IMR-90 (cell line): ENCODE measurements at regions not wholly inside any gene's neighbourhood (a gene's known extent, or its start where the extent isn't known, plus 50 kb on each side); places are given as distances from the start of the nearest gene placed in this dataset.

Source experiments
- ATAC-seq: fragments of 200-7000 bp; cut with Tn5 transposase; 2 replicates; pipeline ENCODE4 v1.9.1; 2020; ENCODE audit warnings: low read depth, mild to moderate bottlenecking, moderate library complexity
- BruUV-seq: library from RNA; stranded (reverse); fragments of 400-500 nt; replicated peaks from 2 replicates; lab custom pipeline; 2021; lab: Mats Ljungman, UMichigan
- CTCF ChIA-PET: fragments of 300-600 bp; formaldehyde crosslinking; extraction: SDS; loops from one replicate; lab custom pipeline; 2021; ENCODE audit warnings: antibody characterized with exemption; lab: Yijun Ruan, JAX
- POLR2A ChIA-PET: fragments of 300-600 bp; sonication (Branson Sonifier 250); formaldehyde crosslinking; loops from one replicate; lab custom pipeline; 2022; ENCODE audit warnings: antibody characterized with exemption; ENCODE audit not compliant: unreplicated experiment; lab: Charles Lee
- DNase-seq: peaks from one replicate; pipeline ENCODE4 v3.0.0; 2013
- H2AFZ ChIP-seq: replicated peaks from 2 replicates; pipeline ENCODE3; 2013; ENCODE audit warnings: low read length, mild to moderate bottlenecking; ENCODE audit not compliant: poor library complexity
- H2AK5ac ChIP-seq: 2 replicates; pipeline ENCODE4 v1.6.1; 2013; ENCODE audit warnings: low read depth, low read length, inconsistent platforms
- H2AK9ac ChIP-seq: replicated peaks from 2 replicates; pipeline ENCODE3; 2013; ENCODE audit warnings: mild to moderate bottlenecking, low read depth, low read length, moderate library complexity; ENCODE audit not compliant: poor library complexity
- H2BK120ac ChIP-seq: 2 replicates; pipeline ENCODE4 v1.6.1; 2013; ENCODE audit warnings: low read depth, low read length, inconsistent platforms
- H2BK15ac ChIP-seq: 3 replicates; pipeline ENCODE4 v1.6.1; 2013; ENCODE audit warnings: low read depth, low read length, inconsistent platforms
- H2BK20ac ChIP-seq: 2 replicates; pipeline ENCODE4 v1.6.1; 2013; ENCODE audit warnings: low read depth, mild to moderate bottlenecking, inconsistent platforms, low read length, moderate library complexity
- H2BK5ac ChIP-seq: 2 replicates; pipeline ENCODE4 v1.6.1; 2013; ENCODE audit warnings: mild to moderate bottlenecking, low read depth, low read length, inconsistent platforms; ENCODE audit not compliant: poor library complexity, severe bottlenecking
- H3K14ac ChIP-seq: replicated peaks from 2 replicates; pipeline ENCODE4 v1.6.1; 2013; ENCODE audit warnings: low read depth, low read length, inconsistent platforms
- H3K18ac ChIP-seq: 2 replicates; pipeline ENCODE4 v1.6.1; 2013; ENCODE audit warnings: low read depth, low read length, control low read depth
- H3K23ac ChIP-seq: 2 replicates; pipeline ENCODE4 v1.6.1; 2013; ENCODE audit warnings: low read depth, low read length, inconsistent platforms
- H3K27ac ChIP-seq: 2 replicates; pipeline ENCODE4 v1.5.1; 2013; ENCODE audit warnings: mild to moderate bottlenecking, control low read depth, low read length; ENCODE audit not compliant: insufficient read depth
- H3K27me3 ChIP-seq: 2 replicates; pipeline ENCODE4 v1.6.1; 2013; ENCODE audit warnings: low read length; ENCODE audit not compliant: control insufficient read depth, insufficient read depth
- H3K36me3 ChIP-seq: 2 replicates; pipeline ENCODE4 v1.6.1; 2013; ENCODE audit warnings: low read length, mixed read lengths; ENCODE audit not compliant: control insufficient read depth, insufficient read depth
- H3K4ac ChIP-seq: 2 replicates; pipeline ENCODE4 v1.6.1; 2013; ENCODE audit warnings: low read depth, low read length, inconsistent platforms
- H3K4me1 ChIP-seq: 2 replicates; pipeline ENCODE4 v1.6.1; 2013; ENCODE audit warnings: low read length, mixed read lengths; ENCODE audit not compliant: control insufficient read depth, insufficient read depth
- H3K4me2 ChIP-seq: 2 replicates; pipeline ENCODE4 v1.6.1; 2013; ENCODE audit warnings: low read depth, mild to moderate bottlenecking, control low read depth, low read length, moderate library complexity
- H3K4me3 ChIP-seq: 2 replicates; pipeline ENCODE4 v1.5.1; 2013; ENCODE audit warnings: low read depth, mild to moderate bottlenecking, control low read depth, low read length, moderate library complexity; ENCODE audit not compliant: insufficient read depth
- H3K56ac ChIP-seq: 2 replicates; pipeline ENCODE4 v1.6.1; 2013; ENCODE audit warnings: low read length, inconsistent platforms; ENCODE audit not compliant: insufficient read depth; ENCODE audit errors: extremely low read depth
- H3K79me1 ChIP-seq, 2 experiments: 2 replicates each; pipeline ENCODE4 v1.6.1; 2013; ENCODE audit warnings: low read length in 2 of 2, inconsistent platforms in 1 of 2, low read depth in 1 of 2
- H3K9ac ChIP-seq: 2 replicates; pipeline ENCODE4 v1.6.1; 2013; ENCODE audit warnings: low read depth, low read length, control low read depth
- H3K9me1 ChIP-seq: 2 replicates; pipeline ENCODE4 v1.6.1; 2013; ENCODE audit warnings: low read length, inconsistent platforms; ENCODE audit not compliant: insufficient read depth
- H3K9me3 ChIP-seq: 2 replicates; pipeline ENCODE4 v1.6.1; 2013; ENCODE audit warnings: low read length; ENCODE audit not compliant: control insufficient read depth, insufficient read depth
- H4K20me1 ChIP-seq: 2 replicates; pipeline ENCODE4 v1.6.1; 2013; ENCODE audit warnings: low read length, inconsistent platforms; ENCODE audit not compliant: insufficient read depth
- H4K5ac ChIP-seq: 2 replicates; pipeline ENCODE4 v1.6.1; 2013; ENCODE audit warnings: mild to moderate bottlenecking, low read depth, low read length, control low read depth
- H4K8ac ChIP-seq, 2 experiments: 2 replicates each; pipeline ENCODE4 v1.6.1; 2013; ENCODE audit warnings: low read depth in 2 of 2, low read length in 2 of 2, control low read depth in 1 of 2, inconsistent platforms in 1 of 2
- H4K91ac ChIP-seq: 2 replicates; pipeline ENCODE4 v1.6.1; 2013; ENCODE audit warnings: low read depth, low read length, inconsistent platforms; ENCODE audit not compliant: insufficient read depth
- BHLHE40 ChIP-seq: fragments of 150-350 bp; IDR thresholded peaks from 2 replicates; pipeline ENCODE4 v1.6.1; 2016; ENCODE audit warnings: mild to moderate bottlenecking, low read depth, low read length
- CEBPB ChIP-seq: IDR thresholded peaks from 2 replicates; pipeline ENCODE4 v1.6.1; 2012; ENCODE audit warnings: low read depth, low read length, improper control_type of control experiment
- MAFK ChIP-seq: IDR thresholded peaks from 2 replicates; pipeline ENCODE4 v1.6.1; 2012; ENCODE audit warnings: low read depth, low read length, improper control_type of control experiment
- MXI1 ChIP-seq: IDR thresholded peaks from 2 replicates; pipeline ENCODE4 v1.6.1; 2012; ENCODE audit warnings: low read depth, mild to moderate bottlenecking, low read length, moderate library complexity, borderline replicate concordance
- NFE2L2 ChIP-seq: fragments of 150-350 bp; IDR thresholded peaks from 2 replicates; pipeline ENCODE4 v1.6.1; 2016; ENCODE audit warnings: low read depth, mild to moderate bottlenecking, low read length
- RFX5 ChIP-seq: IDR thresholded peaks from 2 replicates; pipeline ENCODE4 v1.8.0; 2012; ENCODE audit warnings: low read depth, mild to moderate bottlenecking, low read length, moderate library complexity
- SMC3 ChIP-seq: fragments of 150-350 bp; IDR thresholded peaks from 2 replicates; pipeline ENCODE4 v1.6.1; 2016; ENCODE audit warnings: low read depth, mild to moderate bottlenecking, antibody characterized with exemption, low read length, moderate library complexity
- WGBS, 2 experiments: methylation state at CpG; one replicate each; pipeline versions ENCODE4 v1.1.5 to v1.1.7; 2013; ENCODE audit warnings: missing lambda C conversion rate in 2 of 2; ENCODE audit not compliant: insufficient read length in 1 of 2; ENCODE audit errors: extremely low coverage in 2 of 2; 5-methylcytosine and 5-hydroxymethylcytosine counted together
- dilution Hi-C: fragments of 300-500 bp; cut with HindIII; formaldehyde crosslinking; loops from one replicate; pipeline ENCODE4 v1.14.3; 2018; ENCODE audit warnings: low sequenced_read_pairs; ENCODE audit not compliant: unreplicated experiment
- in situ Hi-C: fragments of 300-500 bp; cut with MboI; formaldehyde crosslinking; loops from 3 replicates; pipeline ENCODE4 v1.14.3; 2019; ENCODE audit warnings: low sequenced_read_pairs, inconsistent platforms, mixed read lengths
- intact Hi-C: fragments of 100-400 bp; cut with micrococcal nuclease; formaldehyde crosslinking; loops from 2 replicates; pipeline ENCODE4 v1.10.0; 2022
- TF ChIP-seq, protein P1 (sequence below): fragments of 150-350 bp; IDR thresholded peaks from 2 replicates; pipeline ENCODE4 v1.6.1; 2017; ENCODE audit warnings: mild to moderate bottlenecking, antibody characterized with exemption, low read length, low read depth

DNA sequence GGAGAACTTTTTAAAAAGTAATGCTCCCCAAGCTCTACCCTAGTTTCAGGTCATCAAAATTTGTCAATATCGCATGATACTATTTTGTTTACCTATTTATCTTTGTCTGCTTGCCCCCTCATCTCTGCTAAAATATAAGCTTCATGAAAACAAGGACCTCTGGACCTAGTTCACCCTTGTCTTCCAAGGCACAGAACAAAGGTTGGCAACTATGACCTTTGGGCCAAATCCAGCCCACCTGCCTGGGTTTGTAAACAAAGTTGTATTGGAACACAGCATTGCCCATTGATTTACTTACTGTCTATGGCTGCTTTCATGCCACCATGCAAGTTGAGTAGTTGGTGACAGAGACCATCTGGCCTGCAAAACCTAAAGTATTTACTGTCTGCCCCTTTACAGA, 462.2 kb upstream of the SUCLG2 start:
- H3K4me3 ChIP-seq, result no peak overlapping the region
- TF ChIP-seq, protein P1, sequence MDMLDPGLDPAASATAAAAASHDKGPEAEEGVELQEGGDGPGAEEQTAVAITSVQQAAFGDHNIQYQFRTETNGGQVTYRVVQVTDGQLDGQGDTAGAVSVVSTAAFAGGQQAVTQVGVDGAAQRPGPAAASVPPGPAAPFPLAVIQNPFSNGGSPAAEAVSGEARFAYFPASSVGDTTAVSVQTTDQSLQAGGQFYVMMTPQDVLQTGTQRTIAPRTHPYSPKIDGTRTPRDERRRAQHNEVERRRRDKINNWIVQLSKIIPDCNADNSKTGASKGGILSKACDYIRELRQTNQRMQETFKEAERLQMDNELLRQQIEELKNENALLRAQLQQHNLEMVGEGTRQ, result no peak
- TF ChIP-seq MAFK, result no peak
- no peak for TF ChIP-seq NFE2L2
- TF ChIP-seq RFX5, result no peak
- TF ChIP-seq SMC3, result no peak
- no peak for TF ChIP-seq BHLHE40
- no peak for TF ChIP-seq CEBPB
- no peak for TF ChIP-seq MXI1
- H4K20me1 ChIP-seq, result no peaks in the 10 kb centered on the region
- no peak overlapping the region for H4K5ac ChIP-seq
- ChIA-PET CTCF (no interaction called here), POLR2A (no interaction called here)
- in situ Hi-C loops, result no loop called here
- no peak overlapping the region for H3K27ac ChIP-seq
- BruUV-seq, result no TSS peak
- H3K9me1 ChIP-seq, result no peaks in the 10 kb centered on the region
- H3K18ac ChIP-seq, result no peak overlapping the region
- no peak for DNase-seq
- no peak for ATAC-seq
- H2BK15ac ChIP-seq, result no peak overlapping the region
- no peak overlapping the region for H2AK5ac ChIP-seq
- H3K79me1 ChIP-seq, result no peaks in the 10 kb centered on the region
- no CpG with 5 or more reads among the region's 1 CpG for WGBS, 2 experiments
- H2BK120ac ChIP-seq, result no peak overlapping the region
- no peak overlapping the region for H3K4me2 ChIP-seq
- H3K36me3 ChIP-seq, result no peaks in the 10 kb centered on the region
- no peak overlapping the region for H3K4ac ChIP-seq
- no peaks in the 10 kb centered on the region for H3K4me1 ChIP-seq
- no peak overlapping the region for H3K56ac ChIP-seq
- no peaks in the 10 kb centered on the region for H3K27me3 ChIP-seq
- no peak overlapping the region for H2BK5ac ChIP-seq
- dilution Hi-C loops, result no loop called here
- no peak overlapping the region for H2AFZ ChIP-seq
- no peak overlapping the region for H2BK20ac ChIP-seq
- intact Hi-C loops, result no loop called here
- H3K9ac ChIP-seq, result no peak overlapping the region
- H3K14ac ChIP-seq, result no peak overlapping the region
- H2AK9ac ChIP-seq, result no peak overlapping the region
- no peak overlapping the region for H4K8ac ChIP-seq
- H3K23ac ChIP-seq, result no peak overlapping the region
- H4K91ac ChIP-seq, result no peak overlapping the region
- peaks cover 3% of the 10 kb centered on the region; the same call in 1 of the 2 replicates for H3K9me3 ChIP-seq
